ENCODE measurements at regions not wholly inside any gene's neighbourhood (a gene's known extent, or its start where the extent isn't known, plus 50 kb on each side); places are given as distances from the start of the nearest gene placed in this dataset.
A peak's percentile ranks its signal among the peaks of the same experiment; 100 is the strongest.

- DNase-seq (ENCODE audit: low spot score) = no peak
These were observed 161.3 kb upstream of the IRX2 start for GRCh38 chr5:2912741-2913140.

GRCh38 chr5:2910401-2911175 lies 159.1 kb upstream of the IRX2 start:
- peak; percentile 47 for DNase-seq (ENCODE audit: low spot score)

- DNase-seq (ENCODE audit: low spot score) = peak; percentile 9
These were observed 157.6 kb upstream of the IRX2 start for GRCh38 chr5:2909035-2909434.

GRCh38 chr5:2908086-2908485 lies 156.6 kb upstream of the IRX2 start:
- DNase-seq (ENCODE audit: low spot score) = peak; percentile 20

- DNase-seq (ENCODE audit: low spot score) = peak; percentile 30
These were observed 155.0 kb upstream of the IRX2 start for GRCh38 chr5:2906302-2907090.

GRCh38 chr5:2905741-2906140 lies 154.3 kb upstream of the IRX2 start:
- no peak for DNase-seq (ENCODE audit: low spot score)

- peak; percentile 40 for DNase-seq (ENCODE audit: low spot score)
These were observed 153.5 kb upstream of the IRX2 start for GRCh38 chr5:2904956-2905355.

- no peak for DNase-seq (ENCODE audit: low spot score)
These were observed 152.9 kb upstream of the IRX2 start for GRCh38 chr5:2904399-2904798.

GRCh38 chr5:2903451-2904395 lies 152.2 kb upstream of the IRX2 start:
- peak; percentile 46 for DNase-seq (ENCODE audit: low spot score)

- peak; percentile 22 for DNase-seq (ENCODE audit: low spot score)
These were observed 151.3 kb upstream of the IRX2 start for GRCh38 chr5:2902742-2903297.

GRCh38 chr5:2902186-2902585 lies 150.7 kb upstream of the IRX2 start:
- DNase-seq (ENCODE audit: low spot score) = peak; percentile 44

- DNase-seq (ENCODE audit: low spot score) = peak; percentile 25
These were observed 150.0 kb upstream of the IRX2 start for GRCh38 chr5:2901511-2901910.

GRCh38 chr5:2901096-2901495 lies 149.6 kb upstream of the IRX2 start:
- peak; percentile 14 for DNase-seq (ENCODE audit: low spot score)

- peak; percentile 26 for DNase-seq (ENCODE audit: low spot score)
These were observed 148.9 kb upstream of the IRX2 start for GRCh38 chr5:2900360-2900759.

GRCh38 chr5:2899311-2899710 lies 147.8 kb upstream of the IRX2 start:
- DNase-seq (ENCODE audit: low spot score) = peak; percentile 46

- DNase-seq (ENCODE audit: low spot score) = no peak
These were observed 147.2 kb upstream of the IRX2 start for GRCh38 chr5:2898661-2899060.

GRCh38 chr5:2897276-2897961 lies 145.9 kb upstream of the IRX2 start:
- peak; percentile 55 for DNase-seq (ENCODE audit: low spot score)

- peak; percentile 45 for DNase-seq (ENCODE audit: low spot score)
These were observed 145.1 kb upstream of the IRX2 start for GRCh38 chr5:2896371-2897275.

GRCh38 chr5:2895876-2896275 lies 144.4 kb upstream of the IRX2 start:
- DNase-seq (ENCODE audit: low spot score) = peak; percentile 28

- peak; percentile 20 for DNase-seq (ENCODE audit: low spot score)
These were observed 143.7 kb upstream of the IRX2 start for GRCh38 chr5:2895196-2895595.

Measured in left forelimb (tissue), 1 donor.